ENCODE measurements at regions not wholly inside any gene's neighbourhood (a gene's known extent, or its start where the extent isn't known, plus 50 kb on each side); places are given as distances from the start of the nearest gene placed in this dataset.

- TF ChIP-seq POLR2A (IDR thresholded peaks at IDR 0.05; ENCODE audit: low read depth, low read length) (no peak), POLR2AphosphoS5 (IDR thresholded peaks at IDR 0.05; ENCODE audit: low read depth, low read length) (no peak), TAF1 (IDR thresholded peaks at IDR 0.05; ENCODE audit: borderline replicate concordance, low read depth, low read length) (no peak)
Measured at GRCh38 chrX:80223982-80224579, 196.2 kb upstream of the TENT5D start.

Measured in GM12892 (cell line).